Prostate gland (tissue), 2 donors: ENCODE measurements at regions not wholly inside any gene's neighbourhood (a gene's known extent, or its start where the extent isn't known, plus 50 kb on each side); places are given as distances from the start of the nearest gene placed in this dataset.
A peak's percentile ranks its signal among the peaks of the same experiment; 100 is the strongest.

ENCODE experiments used
- DNase-seq: peaks from one replicate; pipeline ENCODE4 v3.0.0-alpha.2; 2019; ENCODE audit warnings: low spot score
- H3K27ac ChIP-seq, 2 donors: fragments of 200-600 bp; sonication (generic); 2 replicates each; pipeline ENCODE4 v1.5.1; 2017 to 2019
- H3K27me3 ChIP-seq: fragments of 200-600 bp; sonication (generic); replicated peaks from 2 replicates; pipeline ENCODE4 v1.5.1; 2019; ENCODE audit not compliant: insufficient read depth
- H3K36me3 ChIP-seq, 2 donors: fragments of 200-600 bp; sonication (generic); 1 replicate in 1 of 2; 2 replicates in 1 of 2; pipeline versions ENCODE4 v1.5.1 to v1.8.1; 2017 to 2019
- H3K4me1 ChIP-seq: fragments of 200-600 bp; sonication (generic); replicated peaks from 2 replicates; pipeline ENCODE4 v1.5.1; 2019
- H3K4me3 ChIP-seq, 2 donors: fragments of 200-600 bp; sonication (generic); 2 replicates each; pipeline ENCODE4 v1.5.1; 2017 to 2019
- H3K9me3 ChIP-seq: fragments of 200-600 bp; sonication (generic); 2 replicates; pipeline ENCODE4 v1.5.1; 2017
- CTCF ChIP-seq, 4 experiments: fragments of 200-600 bp in 2 of 4; fragments of 450-650 bp in 2 of 4; sonication (generic) in 2 of 4; IDR thresholded peaks; 1 replicate in 3 of 4; 2 replicates in 1 of 4; pipeline ENCODE4 v1.5.1; 2016 to 2019; ENCODE audit warnings: antibody characterized with exemption in 4 of 4, mild to moderate bottlenecking in 2 of 4, moderate library complexity in 2 of 4
- POLR2A ChIP-seq: fragments of 450-650 bp; IDR thresholded peaks from one replicate; pipeline ENCODE4 v1.6.1; 2016; ENCODE audit warnings: antibody characterized with exemption, mild to moderate bottlenecking
- POLR2AphosphoS5 ChIP-seq: sonication (generic); formaldehyde crosslinking; IDR thresholded peaks from one replicate; pipeline ENCODE4 v1.6.1; 2017; ENCODE audit warnings: antibody characterized with exemption
- WGBS: methylation state at CpG from one replicate; pipeline ENCODE4 v1.1.5; 2018; 5-methylcytosine and 5-hydroxymethylcytosine counted together
- intact Hi-C: fragments of 100-400 bp; cut with DNase I; formaldehyde crosslinking; loops from one replicate; pipeline ENCODE4 v1.14.2; 2022

GRCh38 chr6:145068577-145068976, 666.7 kb downstream of the EPM2A start:
- TF ChIP-seq CTCF (IDR thresholded peaks at IDR 0.05) (no peak), POLR2A (no peak), POLR2AphosphoS5 (no peak)
- intact Hi-C loops: no loop called here

GRCh38 chr6:145069966-145070365, 665.4 kb downstream of the EPM2A start:
- Histone ChIP-seq H3K27ac (no peak overlapping the region), H3K27me3 (no peaks in the 10 kb centered on the region), H3K4me3 (no peak overlapping the region), H3K36me3 (no peaks in the 10 kb centered on the region), H3K9me3 (no peaks in the 10 kb centered on the region), H3K4me1 (no peaks in the 10 kb centered on the region)
- 80% methylated on average over 2 of the region's 2 CpGs for WGBS
- DNase-seq: no peak
- intact Hi-C loops: no loop called here
- TF ChIP-seq CTCF (IDR thresholded peaks at IDR 0.05) (no peak), POLR2A (no peak), POLR2AphosphoS5 (no peak)

More at GRCh38 chr6:145068577-145068976, 666.7 kb downstream of the EPM2A start:
- Histone ChIP-seq H3K4me1 (no peaks in the 10 kb centered on the region), H3K36me3 (no peaks in the 10 kb centered on the region), H3K27ac (no peak overlapping the region), H3K9me3 (no peaks in the 10 kb centered on the region), H3K27me3 (no peaks in the 10 kb centered on the region), H3K4me3 (no peak overlapping the region)
- DNase-seq: no peak

DNA sequence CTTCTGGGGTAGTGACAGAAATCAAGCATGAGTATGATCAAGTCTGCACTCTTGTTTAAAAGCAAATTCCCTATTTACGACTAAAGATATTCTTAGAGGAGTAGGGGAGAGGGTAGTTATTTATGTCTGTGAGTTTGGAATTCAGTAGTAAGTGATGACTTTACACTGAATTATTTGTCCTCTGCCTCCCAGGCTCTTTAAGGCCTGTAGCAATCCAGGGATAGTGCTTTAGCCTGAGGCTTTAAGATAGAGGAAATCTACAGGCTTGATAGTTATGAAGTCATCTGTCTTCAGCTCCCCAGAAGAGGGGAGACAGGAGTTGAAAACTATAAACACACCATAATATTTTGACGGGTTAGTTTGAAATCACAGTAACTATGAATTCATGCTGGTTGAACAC, 664.5 kb downstream of the EPM2A start:
- intact Hi-C loops: no loop called here
- Histone ChIP-seq H3K27me3 (no peaks in the 10 kb centered on the region), H3K36me3 (no peaks in the 10 kb centered on the region), H3K4me3 (no peak overlapping the region), H3K27ac (no peak overlapping the region), H3K4me1 (no peaks in the 10 kb centered on the region), H3K9me3 (no peaks in the 10 kb centered on the region)
- WGBS: 81% methylated on average over 2 of the region's 2 CpGs
- TF ChIP-seq POLR2AphosphoS5 (no peak), POLR2A (no peak), CTCF (IDR thresholded peaks at IDR 0.05) (no peak)
- no peak for DNase-seq

- Histone ChIP-seq H3K4me1 (no peaks in the 10 kb centered on the region), H3K27ac (peak overlapping the region; percentile 8 to 49), H3K9me3 (no peaks in the 10 kb centered on the region), H3K4me3 (no peak overlapping the region), H3K27me3 (no peaks in the 10 kb centered on the region), H3K36me3 (no peaks in the 10 kb centered on the region)
- TF ChIP-seq POLR2A (no peak), POLR2AphosphoS5 (no peak), CTCF (IDR thresholded peaks at IDR 0.05) (no peak)
- 73% methylated on average over 2 of the region's 2 CpGs for WGBS
- no peak for DNase-seq
- intact Hi-C loops: no loop called here
Observed at GRCh38 chr6:145071836-145072235, 663.5 kb downstream of the EPM2A start.

GRCh38 chr6:145073811-145074210, 661.5 kb downstream of the EPM2A start:
- no peak overlapping the region for H3K27ac ChIP-seq
- H3K27me3 ChIP-seq: no peaks in the 10 kb centered on the region
- H3K4me3 ChIP-seq: no peak overlapping the region
- no peaks in the 10 kb centered on the region for H3K9me3 ChIP-seq
- WGBS: 75% methylated on average over 2 of the region's 2 CpGs
- no peak for TF ChIP-seq POLR2AphosphoS5
- TF ChIP-seq CTCF (IDR thresholded peaks at IDR 0.05): no peak
- TF ChIP-seq POLR2A: no peak
- intact Hi-C loops: no loop called here
- DNase-seq: no peak
- no peaks in the 10 kb centered on the region for H3K4me1 ChIP-seq
- H3K36me3 ChIP-seq: no peaks in the 10 kb centered on the region
